Stimulated activated memory B cell treated with anti-CD40 and anti-IgM and Interleukin-4, amounts not matched to agents 10 μg/mL and 1 μg/mL and 100 μg/mL, for 72 hours (primary cell): ENCODE measurements at regions not wholly inside any gene's neighbourhood (a gene's known extent, or its start where the extent isn't known, plus 50 kb on each side); places are given as distances from the start of the nearest gene placed in this dataset.
"Not testable (repeated sequence)": the region's sequence is repeated elsewhere in the genome, so short reads cannot be mapped to it uniquely, and the experiment has no call there.

ENCODE experiments used
- ATAC-seq: fragments of 150-1000 bp; cut with Tn5 transposase; 2 replicates; pipeline ENCODE4 v1.10.0; 2021
- H3K27ac Mint-ChIP-seq: one replicate; pipeline ENCODE4 v1.8.0; 2022; ENCODE audit warnings: mild to moderate bottlenecking, mixed read lengths
- H3K27me3 Mint-ChIP-seq: one replicate; pipeline ENCODE4 v1.8.0; 2022; ENCODE audit warnings: mixed read lengths
- H3K36me3 Mint-ChIP-seq: one replicate; pipeline ENCODE4 v1.8.0; 2022; ENCODE audit warnings: mixed read lengths
- H3K4me1 Mint-ChIP-seq: one replicate; pipeline ENCODE4 v1.8.0; 2022; ENCODE audit warnings: mixed read lengths
- H3K4me3 Mint-ChIP-seq: one replicate; pipeline ENCODE4 v1.8.0; 2022; ENCODE audit warnings: mild to moderate bottlenecking, moderate library complexity, mixed read lengths
- H3K9me3 Mint-ChIP-seq: one replicate; pipeline ENCODE4 v1.8.0; 2022; ENCODE audit warnings: mixed read lengths

DNA sequence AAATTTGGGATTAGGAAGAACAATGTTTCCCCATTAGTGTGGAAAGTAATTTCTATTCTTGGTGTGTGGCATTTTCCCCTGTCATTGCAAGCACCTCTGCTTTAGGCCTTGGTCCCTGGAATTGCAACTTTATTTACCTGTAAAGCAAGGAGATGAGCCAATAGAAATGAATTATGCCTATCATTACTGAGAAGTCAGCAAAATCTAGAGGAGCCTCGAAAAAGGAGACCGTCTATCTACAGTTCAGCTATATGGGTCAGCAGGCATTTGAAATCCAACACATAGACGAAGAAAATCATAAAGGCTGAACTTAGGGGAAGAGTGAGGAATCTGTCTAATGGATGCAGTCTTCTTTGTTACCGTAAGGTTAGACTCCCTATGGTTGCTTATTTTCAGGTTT is 161.1 kb downstream of the CCDC71L start:
- Mint-ChIP-seq H3K27ac (no peak overlapping the region), H3K4me1 (peaks cover 6% of the 10 kb centered on the region), H3K9me3 (peaks cover 6% of the 10 kb centered on the region), H3K4me3 (no peak overlapping the region), H3K36me3 (no peaks in the 10 kb centered on the region), H3K27me3 (peaks cover 9% of the 10 kb centered on the region)
- no peak for ATAC-seq

DNA sequence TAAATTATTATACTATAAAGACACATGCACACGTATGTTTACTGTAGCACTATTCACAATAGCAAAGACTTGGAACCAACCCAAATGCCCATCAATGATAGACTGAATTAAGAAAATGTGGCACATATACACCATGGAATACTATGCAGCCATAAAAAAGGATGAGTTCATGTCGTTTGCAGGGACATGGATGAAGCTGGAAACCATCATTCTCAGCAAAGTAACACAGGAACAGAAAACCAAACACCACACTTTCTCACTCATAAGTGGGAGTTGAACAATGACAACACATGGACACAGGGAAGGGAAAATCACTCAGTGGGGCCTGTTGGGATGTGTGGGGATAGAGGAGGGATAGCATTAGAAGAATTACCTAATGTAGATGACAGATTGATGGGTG is 163.0 kb downstream of the CCDC71L start:
- H3K9me3 Mint-ChIP-seq, H3K27ac Mint-ChIP-seq, ATAC-seq, H3K36me3 Mint-ChIP-seq, H3K4me1 Mint-ChIP-seq, H3K4me3 Mint-ChIP-seq: not testable (repeated sequence)
- peaks cover 26% of the 10 kb centered on the region for H3K27me3 Mint-ChIP-seq

DNA sequence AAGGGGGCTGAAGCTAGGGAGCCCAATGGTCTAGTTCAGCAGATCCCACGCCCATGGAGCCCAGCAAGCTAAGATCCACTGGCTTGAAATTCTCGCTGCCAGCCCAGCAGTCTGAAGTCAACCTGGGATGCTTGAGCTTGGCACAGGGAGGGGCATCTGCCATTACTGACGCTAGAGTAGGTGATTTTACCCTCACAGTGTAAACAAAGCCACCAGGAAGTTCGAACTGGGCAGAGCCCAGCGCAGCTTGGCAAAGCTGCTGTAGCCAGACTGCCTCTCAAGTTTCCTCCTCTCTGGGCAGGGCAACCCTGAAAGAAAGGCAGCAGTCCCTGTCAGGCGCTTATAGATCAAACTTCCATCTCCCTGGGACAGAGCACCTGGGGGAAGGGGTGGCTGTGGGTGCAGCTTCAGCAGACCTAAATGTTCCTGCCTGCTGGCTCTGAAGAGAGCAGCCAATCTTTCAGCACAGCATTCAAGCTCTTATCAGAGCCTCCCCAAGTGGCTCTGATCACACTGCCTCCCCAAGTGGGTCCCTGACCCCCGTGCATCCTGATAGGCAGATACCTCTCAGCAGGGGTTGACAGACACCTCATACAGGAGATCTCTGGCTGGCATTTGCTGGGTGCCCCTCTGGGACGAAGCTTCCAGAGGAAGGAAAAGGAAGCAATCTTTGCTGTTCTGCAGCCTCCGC is 167.8 kb downstream of the CCDC71L start:
- Mint-ChIP-seq H3K4me1 (no peaks in the 10 kb centered on the region), H3K36me3 (no peaks in the 10 kb centered on the region), H3K4me3 (no peak overlapping the region), H3K27me3 (peaks cover 48% of the 10 kb centered on the region), H3K27ac (no peak overlapping the region), H3K9me3 (peaks cover 9% of the 10 kb centered on the region)
- ATAC-seq, result no peak

DNA sequence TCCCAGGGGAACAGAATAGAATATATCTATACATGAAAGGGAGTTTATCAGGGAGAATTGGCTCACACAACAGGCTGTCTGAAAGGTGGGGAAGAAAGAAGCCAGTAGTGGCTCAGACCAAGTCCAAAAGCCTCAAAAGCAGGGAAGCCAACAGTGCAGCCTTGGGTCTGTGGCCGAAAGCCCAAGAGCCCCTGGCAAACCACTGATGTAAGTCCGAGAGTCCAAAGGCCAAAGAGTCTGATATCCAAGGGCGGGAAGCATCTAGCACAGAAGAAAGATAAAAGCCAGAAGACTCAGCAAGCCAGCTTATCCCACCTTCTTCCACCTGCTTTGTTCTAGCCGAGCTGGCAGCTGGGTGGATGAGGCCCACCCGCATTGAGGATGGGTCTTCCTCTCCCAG is 172.5 kb downstream of the CCDC71L start:
- no peak overlapping the region for H3K4me3 Mint-ChIP-seq
- no peak for ATAC-seq
- H3K36me3 Mint-ChIP-seq, result no peaks in the 10 kb centered on the region
- no peaks in the 10 kb centered on the region for H3K9me3 Mint-ChIP-seq
- peaks cover 6% of the 10 kb centered on the region for H3K4me1 Mint-ChIP-seq
- H3K27me3 Mint-ChIP-seq, result peaks cover 26% of the 10 kb centered on the region
- no peak overlapping the region for H3K27ac Mint-ChIP-seq

GRCh38 chr7:106487892-106488291 is 173.1 kb downstream of the CCDC71L start:
- peaks cover 6% of the 10 kb centered on the region for H3K4me1 Mint-ChIP-seq
- H3K9me3 Mint-ChIP-seq, result no peaks in the 10 kb centered on the region
- no peak overlapping the region for H3K4me3 Mint-ChIP-seq
- H3K36me3 Mint-ChIP-seq, result no peaks in the 10 kb centered on the region
- ATAC-seq, result no peak
- peaks cover 22% of the 10 kb centered on the region for H3K27me3 Mint-ChIP-seq
- no peak overlapping the region for H3K27ac Mint-ChIP-seq

GRCh38 chr7:106486331-106486730 is 174.6 kb downstream of the CCDC71L start:
- Mint-ChIP-seq H3K4me1 (peaks cover 6% of the 10 kb centered on the region), H3K4me3 (no peak overlapping the region), H3K9me3 (no peaks in the 10 kb centered on the region), H3K27ac (no peak overlapping the region), H3K27me3 (peaks cover 26% of the 10 kb centered on the region), H3K36me3 (no peaks in the 10 kb centered on the region)
- ATAC-seq, result no peak

GRCh38 chr7:106485919-106486318 is 175.0 kb downstream of the CCDC71L start:
- H3K27ac Mint-ChIP-seq, result no peak overlapping the region
- H3K4me3 Mint-ChIP-seq, result no peak overlapping the region
- peaks cover 6% of the 10 kb centered on the region for H3K4me1 Mint-ChIP-seq
- peaks cover 27% of the 10 kb centered on the region for H3K27me3 Mint-ChIP-seq
- H3K36me3 Mint-ChIP-seq, result no peaks in the 10 kb centered on the region
- H3K9me3 Mint-ChIP-seq, result no peaks in the 10 kb centered on the region
- ATAC-seq, result no peak

DNA sequence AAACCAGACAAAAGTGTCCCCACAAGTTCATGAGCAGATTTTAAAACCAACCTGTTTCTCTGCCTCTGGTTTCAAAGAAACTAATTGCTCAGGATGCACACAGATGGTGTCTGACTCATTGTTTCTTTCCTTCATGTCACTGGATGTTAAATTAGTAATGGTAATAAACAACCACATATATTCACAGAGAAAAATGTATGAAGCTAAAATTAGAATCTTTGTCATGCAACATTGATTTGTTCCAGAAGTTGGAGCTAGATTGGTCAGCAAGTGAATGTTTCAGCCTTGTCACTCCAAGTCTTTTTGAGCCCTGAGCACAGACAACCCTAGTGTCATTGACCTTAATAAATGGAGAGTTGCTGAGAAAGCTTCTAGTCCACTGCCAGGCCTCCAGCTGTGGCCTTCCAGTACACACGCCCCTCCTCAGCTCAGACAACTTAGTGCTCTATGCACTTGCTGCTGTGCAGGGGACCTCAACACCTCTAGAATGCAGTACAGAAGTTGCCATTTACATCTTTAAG is 175.9 kb downstream of the CCDC71L start:
- H3K9me3 Mint-ChIP-seq, result no peaks in the 10 kb centered on the region
- no peak overlapping the region for H3K27ac Mint-ChIP-seq
- H3K4me1 Mint-ChIP-seq, result peaks cover 6% of the 10 kb centered on the region
- H3K36me3 Mint-ChIP-seq, result no peaks in the 10 kb centered on the region
- peaks cover 22% of the 10 kb centered on the region for H3K27me3 Mint-ChIP-seq
- no peak overlapping the region for H3K4me3 Mint-ChIP-seq
- ATAC-seq, result peak; percentile 58

- Mint-ChIP-seq H3K27me3 (peaks cover 22% of the 10 kb centered on the region), H3K4me3 (no peak overlapping the region), H3K4me1 (peaks cover 6% of the 10 kb centered on the region), H3K27ac (no peak overlapping the region), H3K9me3 (no peaks in the 10 kb centered on the region), H3K36me3 (no peaks in the 10 kb centered on the region)
- no peak for ATAC-seq
Measured at GRCh38 chr7:106484562-106484961, 176.4 kb downstream of the CCDC71L start.

GRCh38 chr7:106482091-106482490 is 178.9 kb downstream of the CCDC71L start:
- H3K4me3 Mint-ChIP-seq, result no peak overlapping the region
- H3K27ac Mint-ChIP-seq, result no peak overlapping the region
- H3K27me3 Mint-ChIP-seq, result peaks cover 22% of the 10 kb centered on the region
- peaks cover 6% of the 10 kb centered on the region for H3K4me1 Mint-ChIP-seq
- no peaks in the 10 kb centered on the region for H3K9me3 Mint-ChIP-seq
- no peaks in the 10 kb centered on the region for H3K36me3 Mint-ChIP-seq
- no peak for ATAC-seq

GRCh38 chr7:106480616-106481031 is 180.3 kb downstream of the CCDC71L start:
- ATAC-seq, result no peak
- Mint-ChIP-seq H3K4me1 (no peaks in the 10 kb centered on the region), H3K27ac (no peak overlapping the region), H3K36me3 (no peaks in the 10 kb centered on the region), H3K4me3 (no peak overlapping the region), H3K27me3 (peaks cover 22% of the 10 kb centered on the region), H3K9me3 (no peaks in the 10 kb centered on the region)

- Mint-ChIP-seq H3K9me3 (no peaks in the 10 kb centered on the region), H3K4me3 (no peak overlapping the region), H3K27me3 (peaks cover 22% of the 10 kb centered on the region), H3K4me1 (no peaks in the 10 kb centered on the region), H3K27ac (no peak overlapping the region), H3K36me3 (no peaks in the 10 kb centered on the region)
- no peak for ATAC-seq
Measured at GRCh38 chr7:106480161-106480579, 180.8 kb downstream of the CCDC71L start.

DNA sequence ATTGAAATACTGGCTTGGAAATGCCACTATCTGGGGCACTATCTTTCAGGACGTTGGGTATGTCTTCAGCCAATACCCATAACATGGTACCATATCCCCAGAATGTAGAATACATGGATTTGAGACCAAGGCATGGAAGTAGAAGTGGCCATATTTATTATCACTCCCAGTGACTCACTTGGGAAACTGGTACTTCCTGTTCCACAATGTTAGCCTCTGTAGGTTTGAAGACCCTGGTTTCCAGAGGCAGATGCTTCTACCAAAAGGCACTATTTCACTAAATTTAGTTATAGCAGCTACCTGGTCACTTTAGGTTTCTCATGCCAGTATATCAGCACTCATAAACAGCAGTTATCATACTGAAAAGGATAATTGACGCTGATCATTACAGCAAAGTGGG is 184.2 kb downstream of the CCDC71L start:
- Mint-ChIP-seq H3K27me3 (peaks cover 17% of the 10 kb centered on the region), H3K36me3 (no peaks in the 10 kb centered on the region), H3K27ac (no peak overlapping the region), H3K4me1 (no peaks in the 10 kb centered on the region), H3K4me3 (no peak overlapping the region), H3K9me3 (no peaks in the 10 kb centered on the region)
- ATAC-seq, result no peak

GRCh38 chr7:106472741-106473140 is 188.0 kb upstream of the NAMPT start:
- Mint-ChIP-seq H3K36me3 (no peaks in the 10 kb centered on the region), H3K4me3 (no peak overlapping the region), H3K27ac (no peak overlapping the region), H3K4me1 (peaks cover 7% of the 10 kb centered on the region), H3K9me3 (no peaks in the 10 kb centered on the region), H3K27me3 (peaks cover 9% of the 10 kb centered on the region)
- no peak for ATAC-seq

- no peak for ATAC-seq
- Mint-ChIP-seq H3K27ac (no peak overlapping the region), H3K27me3 (peaks cover 9% of the 10 kb centered on the region), H3K9me3 (no peaks in the 10 kb centered on the region), H3K36me3 (no peaks in the 10 kb centered on the region), H3K4me1 (peaks cover 7% of the 10 kb centered on the region), H3K4me3 (no peak overlapping the region)
Measured at GRCh38 chr7:106471686-106472440, 187.1 kb upstream of the NAMPT start.

- no peaks in the 10 kb centered on the region for H3K9me3 Mint-ChIP-seq
- peaks cover 9% of the 10 kb centered on the region for H3K27me3 Mint-ChIP-seq
- no peak overlapping the region for H3K27ac Mint-ChIP-seq
- H3K36me3 Mint-ChIP-seq, result no peaks in the 10 kb centered on the region
- no peak for ATAC-seq
- H3K4me3 Mint-ChIP-seq, result no peak overlapping the region
- peaks cover 9% of the 10 kb centered on the region for H3K4me1 Mint-ChIP-seq
Measured at GRCh38 chr7:106471021-106471420, 186.2 kb upstream of the NAMPT start.
